Lower leg skin (tissue), 4 donors: ENCODE measurements at regions not wholly inside any gene's neighbourhood (a gene's known extent, or its start where the extent isn't known, plus 50 kb on each side); places are given as distances from the start of the nearest gene placed in this dataset.
"Not testable (repeated sequence)": the region's sequence is repeated elsewhere in the genome, so short reads cannot be mapped to it uniquely, and the experiment has no call there.

ENCODE experiments used
- DNase-seq, 2 donors: peaks; one replicate each; pipeline ENCODE4 v3.0.0-alpha.2; 2019; ENCODE audit warnings: low spot score in 2 of 2
- H3K4me3 ChIP-seq: fragments of 200-600 bp; sonication (generic); 2 replicates; pipeline ENCODE4 v1.5.1; 2017; ENCODE audit warnings: mild to moderate bottlenecking, low read depth; ENCODE audit not compliant: poor library complexity, severe bottlenecking
- CTCF ChIP-seq, 3 donors: fragments of 450-650 bp; IDR thresholded peaks; one replicate each; pipeline ENCODE4 v1.5.1; 2016; ENCODE audit warnings: antibody characterized with exemption in 3 of 3, mild to moderate bottlenecking in 3 of 3, moderate library complexity in 2 of 3
- POLR2A ChIP-seq, 2 donors: fragments of 450-650 bp; IDR thresholded peaks; one replicate each; pipeline ENCODE4 v1.6.1; 2016 to 2017; ENCODE audit warnings: antibody characterized with exemption in 2 of 2, mild to moderate bottlenecking in 1 of 2, moderate library complexity in 1 of 2
- WGBS, 2 donors: methylation state at CpG; one replicate each; pipeline ENCODE4 v1.1.5; 2018; 5-methylcytosine and 5-hydroxymethylcytosine counted together
- intact Hi-C: fragments of 100-400 bp; cut with DNase I; formaldehyde crosslinking; loops from one replicate; pipeline ENCODE4 v1.15.0; 2023; ENCODE audit warnings: low total_unique reads

DNA sequence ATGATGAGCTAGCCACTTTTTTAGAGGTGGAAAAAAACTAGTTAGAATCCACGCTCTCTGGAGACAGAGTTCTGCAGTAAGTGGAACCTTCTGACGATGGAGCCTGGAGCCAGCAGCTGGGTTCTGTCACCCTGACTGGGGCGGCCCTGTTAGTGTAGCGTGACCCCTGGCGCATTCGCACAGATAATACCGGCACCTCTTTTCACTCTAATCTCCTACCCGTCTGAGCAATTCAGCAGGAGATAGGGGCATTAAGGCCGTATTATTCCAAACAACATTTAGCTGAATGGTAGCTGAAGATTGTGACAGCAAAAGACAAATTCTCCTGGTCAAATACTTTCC is 292.6 kb downstream of the FBXO8 start:
- intact Hi-C loops: no loop called here
- TF ChIP-seq CTCF (IDR thresholded peaks at IDR 0.05) (no peak), POLR2A (IDR thresholded peaks at IDR 0.05) (no peak)
- no peak overlapping the region for H3K4me3 ChIP-seq
- WGBS, 2 donors: 78 to 81% methylated on average over 9 of the region's 9 CpGs
- DNase-seq: no peak

GRCh38 chr4:173990126-173990868 is 293.2 kb downstream of the FBXO8 start:
- 46 to 47% methylated on average over 6 of the region's 6 CpGs for WGBS, 2 donors
- no peak for TF ChIP-seq POLR2A (IDR thresholded peaks at IDR 0.05)
- TF ChIP-seq CTCF (IDR thresholded peaks at IDR 0.05): no peak
- intact Hi-C loops: no loop called here
- DNase-seq: no peak
- no peak overlapping the region for H3K4me3 ChIP-seq

GRCh38 chr4:173963523-173963922 is 319.9 kb downstream of the FBXO8 start:
- H3K4me3 ChIP-seq, intact Hi-C loops, DNase-seq: not testable (repeated sequence)
- WGBS, 2 donors: 88 to 89% methylated on average over 3 to 4 of the region's 4 CpGs

GRCh38 chr4:173960398-173960797 is 323.1 kb downstream of the FBXO8 start:
- 45 to 58% methylated on average over 5 of the region's 5 CpGs for WGBS, 2 donors
- intact Hi-C loops: no loop called here
- DNase-seq: no peak
- TF ChIP-seq POLR2A (IDR thresholded peaks at IDR 0.05): no peak
- no peak for TF ChIP-seq CTCF (IDR thresholded peaks at IDR 0.05)
- no peak overlapping the region for H3K4me3 ChIP-seq

GRCh38 chr4:173958445-173958844 is 325.0 kb downstream of the FBXO8 start:
- TF ChIP-seq CTCF (IDR thresholded peaks at IDR 0.05) (no peak), POLR2A (IDR thresholded peaks at IDR 0.05) (no peak)
- H3K4me3 ChIP-seq: no peak overlapping the region
- intact Hi-C loops: no loop called here
- WGBS, 2 donors: 0 to 40% methylated on average over 1 of the region's 1 CpG
- no peak for DNase-seq

- no peak for DNase-seq
- intact Hi-C loops: no loop called here
- TF ChIP-seq POLR2A (IDR thresholded peaks at IDR 0.05) (no peak), CTCF (IDR thresholded peaks at IDR 0.05) (no peak)
- WGBS, 2 donors: 85 to 91% methylated on average over 1 of the region's 1 CpG
- no peak overlapping the region for H3K4me3 ChIP-seq
These were observed 339.9 kb downstream of the FBXO8 start for GRCh38 chr4:173943547-173943946.
